ENCODE measurements at regions not wholly inside any gene's neighbourhood (a gene's known extent, or its start where the extent isn't known, plus 50 kb on each side); places are given as distances from the start of the nearest gene placed in this dataset.

DNA sequence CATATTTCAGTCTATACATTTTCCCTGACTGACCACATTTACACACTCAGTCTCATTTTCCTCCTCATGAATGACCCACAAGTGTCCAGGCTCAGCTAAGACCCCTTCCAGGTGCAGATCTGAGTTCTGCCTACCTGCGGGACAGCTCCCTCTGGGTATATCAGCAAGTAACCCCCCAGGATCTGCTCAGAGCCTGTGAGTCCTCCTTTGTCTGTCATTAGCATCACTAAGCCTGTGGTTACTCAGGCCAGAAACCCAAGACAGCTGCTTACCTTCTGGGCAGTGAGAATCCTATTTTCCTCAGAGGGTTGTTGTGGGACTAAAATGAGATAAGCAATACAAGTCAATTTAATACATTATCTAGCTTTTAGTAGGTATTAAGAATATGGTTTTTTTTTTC is 487.6 kb upstream of the BOD1L1 start:
- TF ChIP-seq, protein P1, sequence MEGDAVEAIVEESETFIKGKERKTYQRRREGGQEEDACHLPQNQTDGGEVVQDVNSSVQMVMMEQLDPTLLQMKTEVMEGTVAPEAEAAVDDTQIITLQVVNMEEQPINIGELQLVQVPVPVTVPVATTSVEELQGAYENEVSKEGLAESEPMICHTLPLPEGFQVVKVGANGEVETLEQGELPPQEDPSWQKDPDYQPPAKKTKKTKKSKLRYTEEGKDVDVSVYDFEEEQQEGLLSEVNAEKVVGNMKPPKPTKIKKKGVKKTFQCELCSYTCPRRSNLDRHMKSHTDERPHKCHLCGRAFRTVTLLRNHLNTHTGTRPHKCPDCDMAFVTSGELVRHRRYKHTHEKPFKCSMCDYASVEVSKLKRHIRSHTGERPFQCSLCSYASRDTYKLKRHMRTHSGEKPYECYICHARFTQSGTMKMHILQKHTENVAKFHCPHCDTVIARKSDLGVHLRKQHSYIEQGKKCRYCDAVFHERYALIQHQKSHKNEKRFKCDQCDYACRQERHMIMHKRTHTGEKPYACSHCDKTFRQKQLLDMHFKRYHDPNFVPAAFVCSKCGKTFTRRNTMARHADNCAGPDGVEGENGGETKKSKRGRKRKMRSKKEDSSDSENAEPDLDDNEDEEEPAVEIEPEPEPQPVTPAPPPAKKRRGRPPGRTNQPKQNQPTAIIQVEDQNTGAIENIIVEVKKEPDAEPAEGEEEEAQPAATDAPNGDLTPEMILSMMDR (IDR thresholded peaks at IDR 0.05): no peak
- TF ChIP-seq YY1 (IDR thresholded peaks at IDR 0.05; ENCODE audit: low read depth): no peak
- TF ChIP-seq RAD21 (IDR thresholded peaks at IDR 0.05; ENCODE audit: low read length): no peak
- TF ChIP-seq, protein P2, sequence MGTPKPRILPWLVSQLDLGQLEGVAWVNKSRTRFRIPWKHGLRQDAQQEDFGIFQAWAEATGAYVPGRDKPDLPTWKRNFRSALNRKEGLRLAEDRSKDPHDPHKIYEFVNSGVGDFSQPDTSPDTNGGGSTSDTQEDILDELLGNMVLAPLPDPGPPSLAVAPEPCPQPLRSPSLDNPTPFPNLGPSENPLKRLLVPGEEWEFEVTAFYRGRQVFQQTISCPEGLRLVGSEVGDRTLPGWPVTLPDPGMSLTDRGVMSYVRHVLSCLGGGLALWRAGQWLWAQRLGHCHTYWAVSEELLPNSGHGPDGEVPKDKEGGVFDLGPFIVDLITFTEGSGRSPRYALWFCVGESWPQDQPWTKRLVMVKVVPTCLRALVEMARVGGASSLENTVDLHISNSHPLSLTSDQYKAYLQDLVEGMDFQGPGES (IDR thresholded peaks at IDR 0.05; ENCODE audit: low read depth, low read length): no peak
- no peak for TF ChIP-seq JUND (IDR thresholded peaks at IDR 0.05)
- TF ChIP-seq, protein P3, sequence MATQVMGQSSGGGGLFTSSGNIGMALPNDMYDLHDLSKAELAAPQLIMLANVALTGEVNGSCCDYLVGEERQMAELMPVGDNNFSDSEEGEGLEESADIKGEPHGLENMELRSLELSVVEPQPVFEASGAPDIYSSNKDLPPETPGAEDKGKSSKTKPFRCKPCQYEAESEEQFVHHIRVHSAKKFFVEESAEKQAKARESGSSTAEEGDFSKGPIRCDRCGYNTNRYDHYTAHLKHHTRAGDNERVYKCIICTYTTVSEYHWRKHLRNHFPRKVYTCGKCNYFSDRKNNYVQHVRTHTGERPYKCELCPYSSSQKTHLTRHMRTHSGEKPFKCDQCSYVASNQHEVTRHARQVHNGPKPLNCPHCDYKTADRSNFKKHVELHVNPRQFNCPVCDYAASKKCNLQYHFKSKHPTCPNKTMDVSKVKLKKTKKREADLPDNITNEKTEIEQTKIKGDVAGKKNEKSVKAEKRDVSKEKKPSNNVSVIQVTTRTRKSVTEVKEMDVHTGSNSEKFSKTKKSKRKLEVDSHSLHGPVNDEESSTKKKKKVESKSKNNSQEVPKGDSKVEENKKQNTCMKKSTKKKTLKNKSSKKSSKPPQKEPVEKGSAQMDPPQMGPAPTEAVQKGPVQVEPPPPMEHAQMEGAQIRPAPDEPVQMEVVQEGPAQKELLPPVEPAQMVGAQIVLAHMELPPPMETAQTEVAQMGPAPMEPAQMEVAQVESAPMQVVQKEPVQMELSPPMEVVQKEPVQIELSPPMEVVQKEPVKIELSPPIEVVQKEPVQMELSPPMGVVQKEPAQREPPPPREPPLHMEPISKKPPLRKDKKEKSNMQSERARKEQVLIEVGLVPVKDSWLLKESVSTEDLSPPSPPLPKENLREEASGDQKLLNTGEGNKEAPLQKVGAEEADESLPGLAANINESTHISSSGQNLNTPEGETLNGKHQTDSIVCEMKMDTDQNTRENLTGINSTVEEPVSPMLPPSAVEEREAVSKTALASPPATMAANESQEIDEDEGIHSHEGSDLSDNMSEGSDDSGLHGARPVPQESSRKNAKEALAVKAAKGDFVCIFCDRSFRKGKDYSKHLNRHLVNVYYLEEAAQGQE (IDR thresholded peaks at IDR 0.05; ENCODE audit: low read depth, low read length): no peak
- TF ChIP-seq EZH2phosphoT487 (IDR thresholded peaks at IDR 0.05; ENCODE audit: borderline replicate concordance, low read depth): no peak
- no peak for TF ChIP-seq TAF1 (IDR thresholded peaks at IDR 0.05; ENCODE audit: borderline replicate concordance, low read depth, low read length)
- TF ChIP-seq FOXJ3 (CRISPR knock-in tag; IDR thresholded peaks at IDR 0.05): no peak
- TF ChIP-seq, protein P4, sequence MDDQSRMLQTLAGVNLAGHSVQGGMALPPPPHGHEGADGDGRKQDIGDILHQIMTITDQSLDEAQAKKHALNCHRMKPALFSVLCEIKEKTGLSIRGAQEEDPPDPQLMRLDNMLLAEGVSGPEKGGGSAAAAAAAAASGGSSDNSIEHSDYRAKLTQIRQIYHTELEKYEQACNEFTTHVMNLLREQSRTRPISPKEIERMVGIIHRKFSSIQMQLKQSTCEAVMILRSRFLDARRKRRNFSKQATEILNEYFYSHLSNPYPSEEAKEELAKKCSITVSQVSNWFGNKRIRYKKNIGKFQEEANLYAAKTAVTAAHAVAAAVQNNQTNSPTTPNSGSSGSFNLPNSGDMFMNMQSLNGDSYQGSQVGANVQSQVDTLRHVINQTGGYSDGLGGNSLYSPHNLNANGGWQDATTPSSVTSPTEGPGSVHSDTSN (IDR thresholded peaks at IDR 0.05): no peak
- TF ChIP-seq, protein P5, sequence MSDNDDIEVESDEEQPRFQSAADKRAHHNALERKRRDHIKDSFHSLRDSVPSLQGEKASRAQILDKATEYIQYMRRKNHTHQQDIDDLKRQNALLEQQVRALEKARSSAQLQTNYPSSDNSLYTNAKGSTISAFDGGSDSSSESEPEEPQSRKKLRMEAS (IDR thresholded peaks at IDR 0.05; ENCODE audit: low read depth): no peak
- TF ChIP-seq POLR2AphosphoS5 (IDR thresholded peaks at IDR 0.05; ENCODE audit: low read depth, low read length): no peak
- TF ChIP-seq SIN3A (IDR thresholded peaks at IDR 0.05; ENCODE audit: borderline replicate concordance, low read depth, low read length): no peak

Measured in SK-N-SH (cell line).